GM21529 (cell line): ENCODE measurements at regions not wholly inside any gene's neighbourhood (a gene's known extent, or its start where the extent isn't known, plus 50 kb on each side); places are given as distances from the start of the nearest gene placed in this dataset.
"Not testable (repeated sequence)": the region's sequence is repeated elsewhere in the genome, so short reads cannot be mapped to it uniquely, and the experiment has no call there.

Source experiments
- ATAC-seq: cut with Tn5 transposase; IDR thresholded peaks from one replicate; pipeline ENCODE4 v1.9.1; 2021; ENCODE audit not compliant: unreplicated experiment

DNA sequence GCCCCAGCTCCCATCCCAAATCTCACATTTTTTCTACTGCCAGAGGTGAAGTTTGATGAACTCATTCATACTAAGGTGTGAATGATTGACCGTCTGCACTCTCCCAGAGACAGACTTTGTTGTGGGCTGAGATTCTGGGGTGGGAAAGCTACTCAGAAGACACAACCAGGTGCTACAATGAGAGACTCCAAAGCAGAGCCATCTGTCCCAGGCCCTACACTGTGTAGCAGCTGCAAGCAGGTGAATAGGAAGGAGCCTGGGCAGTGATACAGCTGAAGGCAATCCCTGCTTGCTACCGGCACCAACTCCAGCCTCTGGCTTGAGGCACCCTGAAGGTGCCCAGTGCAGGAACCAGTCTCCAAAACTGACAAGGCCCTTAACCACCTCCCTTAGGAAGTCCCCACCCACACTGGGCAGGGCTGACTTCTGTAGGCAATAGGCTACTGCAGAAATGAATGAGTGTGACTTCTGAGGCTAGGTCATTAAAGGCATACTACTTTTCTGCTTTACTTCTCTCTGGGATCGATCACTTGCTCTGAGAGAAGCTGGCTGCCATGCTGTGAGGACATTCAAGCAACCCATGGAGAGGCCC is 79.7 kb upstream of the RUNX3 start:
- ATAC-seq = no peak

DNA sequence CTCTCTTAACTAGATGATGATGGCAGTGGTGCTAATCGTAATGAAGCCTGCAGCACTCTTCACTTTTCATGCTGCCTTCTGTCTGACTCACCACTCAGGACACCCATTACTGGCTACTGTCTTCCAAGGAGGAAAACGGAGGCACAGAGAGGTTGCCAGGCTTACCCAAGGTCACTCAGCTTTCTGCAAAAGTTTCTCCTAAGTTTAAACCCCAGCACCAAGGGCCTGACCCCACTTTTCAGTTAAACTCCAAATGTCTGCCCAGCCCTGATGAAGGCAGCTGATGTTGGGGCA is 78.1 kb upstream of the RUNX3 start:
- ATAC-seq = no peak

GRCh38 chr1:25007390-25008191 is 77.5 kb upstream of the RUNX3 start:
- ATAC-seq = not testable (repeated sequence)

GRCh38 chr1:25006770-25007169 is 76.7 kb upstream of the RUNX3 start:
- ATAC-seq = no peak

DNA sequence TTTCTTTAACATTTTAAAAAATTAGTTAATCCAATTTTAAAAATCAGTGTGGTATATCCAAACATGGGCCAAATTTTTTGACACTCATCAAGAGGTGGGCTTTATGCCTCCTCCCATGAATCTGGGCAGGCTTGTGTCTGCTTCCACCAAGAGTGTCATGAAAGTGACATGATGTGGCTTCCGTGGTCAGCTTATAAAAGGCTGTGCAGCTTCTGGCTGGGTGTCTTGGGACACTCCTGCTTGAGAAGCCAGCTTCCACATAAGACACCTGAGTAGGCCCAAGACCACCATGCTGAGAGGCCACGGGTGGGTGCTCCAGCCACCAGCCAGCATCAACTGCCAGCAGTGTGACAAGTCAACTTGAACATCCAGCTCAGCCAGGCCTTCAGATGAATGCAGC is 74.3 kb upstream of the RUNX3 start:
- ATAC-seq = no peak

GRCh38 chr1:25003457-25004190 is 73.5 kb upstream of the RUNX3 start:
- ATAC-seq = no peak

DNA sequence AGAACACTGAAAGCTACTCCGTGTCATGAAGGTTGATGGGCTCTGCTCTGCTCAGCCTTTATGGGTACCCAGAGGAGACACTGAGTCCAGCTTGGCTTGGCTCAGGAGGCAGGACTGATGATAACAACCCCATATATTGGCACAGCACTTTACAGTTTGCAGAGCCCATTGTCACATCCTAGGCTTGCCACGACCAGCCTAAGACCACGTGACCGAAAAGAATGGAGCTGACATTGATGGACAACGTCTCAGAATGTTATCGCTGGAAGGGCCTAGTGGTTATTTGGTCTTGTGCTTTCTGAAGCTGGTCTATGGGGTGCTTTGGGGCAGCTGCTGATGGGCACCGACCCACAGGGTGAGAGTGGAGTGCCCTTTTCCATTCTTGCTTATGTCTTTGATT is 72.9 kb upstream of the RUNX3 start:
- ATAC-seq = no peak

- ATAC-seq = no peak
Measured at GRCh38 chr1:25001125-25001915, 71.2 kb upstream of the RUNX3 start.

DNA sequence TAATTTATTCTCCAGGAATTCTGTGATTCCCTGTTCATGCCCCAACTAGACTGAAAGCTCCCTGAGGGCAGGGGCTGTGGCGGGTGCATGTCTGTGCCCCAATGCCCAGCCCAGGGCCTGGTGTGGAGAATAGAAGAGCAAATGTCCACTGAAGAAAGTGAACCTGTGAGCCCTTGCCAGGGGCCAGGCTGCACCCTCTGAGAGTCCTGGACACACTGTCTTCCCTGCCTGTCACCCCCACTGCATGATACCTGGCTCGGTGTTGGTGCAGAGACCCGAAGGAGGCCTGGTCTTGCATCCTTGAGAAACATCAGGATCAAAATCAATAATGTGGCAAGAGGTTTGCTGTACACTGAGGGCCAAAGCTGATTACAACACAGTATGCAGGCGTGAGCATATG is 69.8 kb upstream of the RUNX3 start:
- no peak for ATAC-seq

DNA sequence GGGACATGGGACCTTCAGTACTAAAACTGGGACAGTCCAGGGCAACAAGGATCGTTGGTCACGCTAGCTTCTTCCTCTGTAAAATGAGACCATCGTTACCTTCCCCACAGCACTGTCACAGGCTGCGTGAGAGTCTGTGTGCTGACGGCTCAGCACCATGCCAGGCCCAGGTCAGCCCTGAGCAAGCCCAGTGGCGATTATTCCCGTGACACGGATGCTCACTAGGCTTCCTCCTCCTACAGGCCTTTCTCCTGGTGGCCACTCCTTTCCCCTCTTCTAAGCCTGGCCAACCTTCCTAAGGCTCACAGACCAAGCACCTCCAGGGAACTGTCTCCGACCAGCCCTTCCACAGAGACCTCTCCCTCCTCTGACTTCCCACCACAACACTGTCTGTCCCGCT is 69.3 kb upstream of the RUNX3 start:
- ATAC-seq = no peak

DNA sequence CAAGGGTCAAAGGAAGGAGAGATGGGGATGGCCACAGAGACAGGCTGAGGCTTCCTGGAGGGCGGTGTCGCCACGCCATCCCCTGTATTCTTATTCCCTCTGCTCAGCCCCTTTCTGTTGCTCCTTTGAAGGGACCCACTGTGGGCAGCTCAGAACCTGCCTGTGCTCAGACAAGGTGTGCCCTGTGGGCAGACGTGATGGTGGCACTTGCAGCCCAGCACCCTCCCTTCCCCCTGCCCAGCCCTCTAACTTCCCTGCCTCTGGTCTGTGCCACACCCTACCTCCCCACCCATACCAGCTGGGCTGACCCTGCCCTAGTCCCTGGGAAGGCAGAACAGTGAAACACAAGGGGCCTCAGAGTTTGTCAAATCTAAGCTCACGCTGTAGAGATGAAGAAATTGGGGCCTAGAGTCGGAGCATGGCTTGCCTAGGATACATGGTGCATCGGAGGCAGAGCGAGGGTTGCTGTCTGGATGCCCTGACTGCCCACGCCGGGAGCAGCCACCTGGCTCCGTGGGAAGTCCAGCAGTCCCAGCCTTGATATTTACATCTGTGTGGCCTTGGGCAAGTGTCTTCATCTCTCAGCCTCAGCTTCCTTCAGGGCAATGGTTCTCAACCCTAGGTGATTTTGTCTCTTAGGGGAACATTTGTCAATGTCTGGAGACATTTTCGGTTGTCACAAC is 68.6 kb upstream of the RUNX3 start:
- ATAC-seq = no peak

DNA sequence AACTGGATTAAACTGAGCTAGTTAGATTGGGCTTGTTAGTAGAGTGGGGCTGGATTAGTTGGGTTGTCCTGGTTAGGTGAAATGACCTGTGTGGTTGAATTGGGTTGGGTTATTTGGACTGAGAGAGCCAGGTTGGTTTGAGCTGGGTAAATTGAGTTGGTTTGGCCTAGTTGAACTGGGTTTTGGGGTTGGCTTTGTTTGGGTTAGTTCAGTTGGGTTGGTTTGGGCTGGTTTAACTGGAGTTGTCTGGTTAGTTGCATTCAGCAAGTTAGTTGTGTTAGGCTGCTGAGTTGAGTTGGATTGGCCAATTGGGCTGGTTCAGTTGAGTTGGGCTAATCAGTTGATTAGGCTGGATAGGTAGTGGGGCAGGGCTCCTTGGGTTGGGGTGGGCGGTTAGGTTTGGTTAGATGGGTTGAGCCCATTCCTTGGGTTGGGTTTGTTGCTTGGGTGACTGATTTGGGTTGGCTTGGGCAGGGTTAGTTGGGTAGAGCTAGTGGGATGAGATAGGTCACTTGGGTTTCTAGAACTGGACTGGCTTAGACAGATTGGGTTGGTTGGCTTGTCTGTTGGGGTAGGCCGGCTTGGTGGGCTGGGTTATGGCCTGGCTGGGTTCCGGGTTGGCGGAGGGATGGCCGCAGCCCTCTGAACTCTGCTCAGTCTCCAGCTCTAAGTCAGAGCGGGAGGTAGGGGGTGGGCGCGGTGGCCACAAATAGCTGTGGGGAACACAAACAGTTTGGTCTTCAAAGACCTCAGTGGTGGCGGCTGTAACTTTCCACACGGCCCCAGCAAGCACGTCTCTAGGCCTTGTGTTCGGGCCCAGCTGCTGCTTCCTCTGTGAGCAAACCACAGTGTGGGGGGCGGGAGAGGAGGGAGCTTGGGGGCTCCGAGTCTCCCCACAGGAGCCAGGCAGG is 67.2 kb upstream of the RUNX3 start:
- no peak for ATAC-seq

- no peak for ATAC-seq
Measured at GRCh38 chr1:24996456-24996855, 66.4 kb upstream of the RUNX3 start.

- no peak for ATAC-seq
Measured at GRCh38 chr1:24995661-24996060, 65.6 kb upstream of the RUNX3 start.

GRCh38 chr1:24995140-24995539 is 65.1 kb upstream of the RUNX3 start:
- no peak for ATAC-seq

DNA sequence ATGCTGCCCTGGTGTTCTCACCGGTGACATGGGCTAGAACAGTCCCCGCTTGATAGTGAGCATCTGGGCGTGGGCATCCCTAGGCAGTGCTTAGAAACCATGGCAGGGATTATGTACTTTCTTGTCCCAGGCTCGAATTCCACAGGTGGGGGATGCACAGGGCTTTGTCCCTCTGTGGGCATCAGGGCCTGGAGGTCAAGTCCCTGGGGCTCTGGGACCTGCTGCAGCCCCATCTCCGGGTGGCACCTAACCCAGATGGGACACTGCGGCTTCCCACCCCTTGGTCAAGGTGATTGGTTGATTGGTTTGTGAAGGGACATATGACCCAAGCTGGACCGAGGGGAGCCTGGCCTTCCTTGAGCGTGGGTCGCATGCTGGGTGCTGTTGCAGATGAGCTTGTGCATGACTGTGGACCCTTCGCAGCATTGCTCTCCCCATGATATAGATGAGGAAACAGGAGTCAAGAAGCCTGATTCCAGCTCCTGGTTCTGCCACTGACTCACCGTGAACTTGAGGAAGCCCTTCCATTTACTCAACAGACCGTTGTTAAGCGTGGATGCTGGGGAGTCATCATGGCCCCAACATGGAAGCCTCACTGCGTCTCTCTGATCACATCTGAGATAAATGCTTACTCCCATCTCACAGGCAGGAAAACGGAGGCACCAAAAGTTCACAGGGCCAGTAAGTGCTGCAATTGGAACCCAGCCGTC is 64.0 kb upstream of the RUNX3 start:
- ATAC-seq = no peak

- no peak for ATAC-seq
Measured at GRCh38 chr1:24992761-24993211, 62.7 kb upstream of the RUNX3 start.

GRCh38 chr1:24992124-24992760 is 62.2 kb upstream of the RUNX3 start:
- ATAC-seq = no peak

- ATAC-seq = no peak
Measured at GRCh38 chr1:24991697-24992096, 61.6 kb upstream of the RUNX3 start.
